GM19023 (cell line): ENCODE measurements at regions not wholly inside any gene's neighbourhood (a gene's known extent, or its start where the extent isn't known, plus 50 kb on each side); places are given as distances from the start of the nearest gene placed in this dataset.
"Not testable (repeated sequence)": the region's sequence is repeated elsewhere in the genome, so short reads cannot be mapped to it uniquely, and the experiment has no call there.

Source experiments
- ATAC-seq: cut with Tn5 transposase; IDR thresholded peaks from one replicate; pipeline ENCODE4 v1.9.1; 2021; ENCODE audit warnings: mild to moderate bottlenecking, moderate library complexity; ENCODE audit not compliant: unreplicated experiment

DNA sequence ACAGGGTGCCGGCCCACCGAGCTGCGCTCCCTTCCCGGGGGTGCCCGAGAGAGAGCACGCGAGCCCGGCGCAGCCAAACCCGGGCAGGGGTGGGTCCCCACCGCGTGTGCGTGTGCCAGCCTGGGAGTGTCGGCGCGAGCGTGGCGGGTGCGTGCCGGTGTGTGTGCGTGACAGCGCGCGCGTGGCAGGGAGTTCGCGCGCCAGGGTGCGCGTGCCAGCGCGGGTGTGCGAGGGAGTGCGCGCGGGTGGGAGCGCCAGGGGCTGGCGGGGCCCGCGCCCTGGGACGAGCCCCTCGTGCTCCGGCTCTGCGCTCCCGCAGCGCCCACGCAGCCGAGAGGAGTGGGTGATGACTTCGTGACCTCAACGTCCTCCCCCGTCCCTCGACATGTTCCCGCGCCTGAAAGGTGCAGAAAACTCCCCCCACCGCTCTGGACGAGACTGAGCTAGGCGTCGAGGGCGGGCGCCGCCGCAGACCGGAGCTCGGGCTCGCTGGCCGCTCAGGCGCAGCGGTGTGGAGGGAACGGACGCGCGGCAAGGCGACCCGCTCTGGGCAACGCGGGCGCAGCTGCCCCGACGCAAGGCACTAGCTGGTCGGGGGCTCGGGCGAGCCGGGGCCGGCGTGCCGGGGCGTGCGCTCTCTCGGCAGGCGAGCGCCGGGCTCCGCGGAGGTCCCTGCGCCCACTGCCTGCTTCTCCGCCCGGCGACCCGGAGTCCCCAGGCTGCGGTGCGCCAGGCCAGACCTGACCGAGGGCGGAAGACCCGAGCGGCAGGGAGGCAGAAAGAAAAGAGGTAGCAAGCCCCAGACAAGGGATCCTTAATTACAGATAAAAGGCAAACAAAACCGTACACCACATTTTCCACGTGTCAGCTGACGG is 582.8 kb downstream of the ZEB2 start:
- peak; percentile 74 for ATAC-seq

DNA sequence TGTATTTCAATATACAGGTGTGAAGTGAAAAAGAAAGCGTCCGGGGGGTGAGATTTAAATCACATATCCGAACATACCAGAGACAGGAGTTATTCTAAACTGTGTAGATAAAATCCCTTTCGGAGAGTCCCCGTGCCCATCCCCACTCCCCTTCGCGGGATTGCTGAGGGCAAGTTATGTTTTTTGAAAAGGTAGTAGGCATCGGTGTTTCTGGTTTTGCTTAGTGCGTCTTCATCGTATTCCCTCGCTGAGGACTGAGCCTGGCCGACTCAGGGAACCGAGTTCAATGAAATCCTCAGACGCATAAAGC is 583.4 kb downstream of the ZEB2 start:
- peak; percentile 1 for ATAC-seq

DNA sequence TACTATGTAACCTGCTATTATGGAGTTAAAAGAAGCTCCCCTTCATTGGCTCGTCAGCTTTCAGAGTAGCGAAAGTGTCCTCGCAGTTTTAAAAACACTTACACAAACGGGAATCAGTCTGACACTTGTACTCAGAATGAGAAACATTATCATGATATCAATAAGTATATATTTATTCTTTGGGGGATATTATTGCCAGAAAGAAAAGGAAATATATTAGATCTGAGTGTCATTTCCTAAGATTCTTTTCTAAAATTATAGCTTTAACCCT is 584.5 kb downstream of the ZEB2 start:
- ATAC-seq: no peak

DNA sequence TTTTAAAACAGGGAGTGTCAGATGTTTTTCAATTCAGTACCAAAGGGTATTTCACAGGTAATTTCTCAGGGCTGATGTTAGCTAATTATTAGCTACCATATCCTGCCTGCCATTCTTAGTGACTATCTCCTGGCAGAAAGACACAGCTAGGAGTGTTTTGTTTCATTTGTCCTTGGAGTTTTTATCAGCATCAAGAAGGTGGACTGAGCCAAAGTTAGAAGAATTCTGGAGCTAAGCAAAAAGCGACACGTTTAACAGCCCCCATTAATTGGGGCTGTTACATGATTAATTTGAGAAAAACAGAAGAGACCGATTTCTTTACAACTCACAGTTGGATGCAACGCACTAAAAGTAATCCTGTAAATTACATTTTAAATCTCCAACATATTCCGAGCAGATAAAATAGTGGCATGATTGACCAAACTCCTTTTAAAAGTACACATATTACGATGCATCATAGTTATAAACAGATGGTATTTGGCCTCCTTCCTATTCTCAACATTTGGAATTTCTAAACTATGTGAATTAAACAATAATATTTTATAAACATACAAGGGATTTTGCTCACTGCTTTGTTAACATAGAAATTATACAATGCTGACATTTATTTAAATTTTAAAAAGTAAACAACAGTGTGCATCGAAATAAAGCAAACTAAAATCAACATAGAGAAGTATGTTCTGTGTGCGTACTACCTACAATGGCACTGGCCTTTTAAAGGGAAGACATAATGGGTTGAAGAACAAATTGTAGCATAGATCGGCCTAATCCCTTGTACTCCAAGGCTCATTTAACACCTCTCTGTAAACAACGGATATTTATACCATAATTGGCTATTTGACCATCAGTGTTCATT is 585.1 kb downstream of the ZEB2 start:
- ATAC-seq: no peak

DNA sequence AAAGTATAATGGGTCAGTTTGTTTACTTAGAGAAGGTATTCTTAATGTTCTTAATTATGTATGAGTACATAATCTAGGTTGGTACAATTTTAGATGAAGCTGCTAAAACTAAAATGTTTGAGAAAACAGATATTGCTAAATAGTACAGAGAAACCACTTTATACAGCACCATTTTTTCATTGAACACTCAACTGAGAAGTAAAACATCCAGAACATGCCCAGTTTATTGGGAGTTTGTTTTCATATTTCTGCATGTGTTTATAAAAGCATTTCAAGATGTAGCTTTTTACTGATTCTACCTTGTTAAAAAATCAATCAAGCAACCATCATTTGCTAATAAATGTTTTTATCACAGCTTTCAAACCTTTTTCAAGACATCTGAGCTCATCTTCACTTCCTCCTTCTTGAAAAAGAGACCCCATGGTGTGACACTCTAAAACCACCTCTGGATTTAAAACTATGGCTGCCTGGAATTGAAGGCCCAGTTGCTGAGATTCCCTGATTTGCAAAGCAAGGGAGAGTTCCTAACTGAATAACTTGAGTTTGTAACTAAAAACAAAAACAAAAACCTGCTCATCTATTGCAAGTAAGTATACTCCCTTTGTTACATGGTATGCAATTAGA is 585.9 kb downstream of the ZEB2 start:
- no peak for ATAC-seq

DNA sequence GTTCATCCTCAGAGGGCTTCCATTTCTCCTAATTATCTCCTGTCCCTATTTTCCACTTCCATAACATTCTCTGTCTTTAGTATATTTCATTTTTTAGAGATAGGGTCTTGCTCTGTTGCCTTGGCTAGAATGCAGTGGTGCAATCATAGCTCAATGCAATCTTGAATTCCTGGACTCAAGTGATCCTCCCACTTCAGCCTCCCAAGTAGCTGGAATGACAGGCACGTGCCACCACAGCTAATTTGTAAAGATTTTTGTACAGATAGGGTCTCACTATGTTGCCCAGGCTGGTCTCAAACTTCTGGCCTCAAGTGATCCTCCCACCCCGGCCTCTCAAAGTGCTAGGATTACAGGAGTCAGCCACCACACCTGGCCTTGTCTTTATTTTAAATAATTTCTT is 589.0 kb downstream of the ZEB2 start:
- no peak for ATAC-seq

DNA sequence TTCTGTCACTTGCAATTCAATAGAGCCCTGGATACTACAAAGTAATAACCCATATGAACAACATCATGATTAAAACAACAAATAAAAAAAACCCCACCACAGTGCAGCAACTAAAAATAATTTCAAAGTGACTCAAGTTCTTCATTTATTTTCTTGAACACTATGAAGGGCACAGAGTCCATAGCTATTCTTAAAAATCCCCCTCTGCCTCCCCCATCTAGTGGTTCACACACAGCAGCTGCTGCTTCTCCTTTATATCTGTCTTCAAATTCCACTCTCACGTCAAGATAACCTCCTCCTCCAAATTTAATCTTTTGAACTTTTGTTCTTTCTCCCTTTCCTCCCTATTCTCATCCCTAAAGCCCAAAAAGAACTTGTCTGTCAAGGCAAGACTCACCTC is 591.3 kb downstream of the ZEB2 start:
- ATAC-seq: no peak

DNA sequence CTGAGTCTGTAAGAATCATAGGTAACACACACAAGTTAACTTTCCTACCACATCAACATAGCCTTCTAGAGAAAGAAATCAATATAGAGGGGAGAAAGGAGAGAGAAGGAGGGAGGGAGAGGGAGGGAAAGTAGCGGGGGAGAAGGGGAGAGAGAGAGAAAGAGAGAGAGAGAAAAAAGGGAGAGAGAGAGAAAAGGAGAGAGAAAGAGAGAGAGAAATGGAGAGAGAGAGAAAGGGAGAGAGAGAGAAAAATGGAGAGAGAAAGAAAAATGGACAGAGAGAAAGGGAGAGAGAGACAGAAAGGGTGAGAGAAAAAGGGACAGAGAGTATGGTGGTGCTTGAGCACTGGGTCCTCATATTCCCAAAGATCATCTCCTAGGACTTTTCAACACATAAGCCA is 591.7 kb downstream of the ZEB2 start:
- no peak for ATAC-seq

DNA sequence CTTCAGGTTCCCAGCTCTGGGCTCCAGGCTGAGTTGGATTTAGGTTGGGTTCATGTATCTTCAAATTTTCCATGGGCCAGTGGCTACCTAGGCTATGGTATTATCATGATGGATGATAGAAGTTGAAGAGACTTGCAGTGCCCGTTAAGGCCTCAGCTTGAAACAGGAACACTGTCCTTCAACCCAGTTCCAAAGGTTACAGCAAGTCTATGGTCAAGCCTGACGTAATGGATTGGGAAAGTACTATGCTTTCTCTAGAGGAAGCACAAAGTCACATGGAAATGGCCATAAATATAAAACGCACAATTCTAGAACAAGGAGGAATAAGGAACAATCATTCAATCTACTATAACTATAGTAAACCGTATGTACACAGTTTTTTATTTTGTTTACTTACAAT is 593.2 kb downstream of the ZEB2 start:
- no peak for ATAC-seq

DNA sequence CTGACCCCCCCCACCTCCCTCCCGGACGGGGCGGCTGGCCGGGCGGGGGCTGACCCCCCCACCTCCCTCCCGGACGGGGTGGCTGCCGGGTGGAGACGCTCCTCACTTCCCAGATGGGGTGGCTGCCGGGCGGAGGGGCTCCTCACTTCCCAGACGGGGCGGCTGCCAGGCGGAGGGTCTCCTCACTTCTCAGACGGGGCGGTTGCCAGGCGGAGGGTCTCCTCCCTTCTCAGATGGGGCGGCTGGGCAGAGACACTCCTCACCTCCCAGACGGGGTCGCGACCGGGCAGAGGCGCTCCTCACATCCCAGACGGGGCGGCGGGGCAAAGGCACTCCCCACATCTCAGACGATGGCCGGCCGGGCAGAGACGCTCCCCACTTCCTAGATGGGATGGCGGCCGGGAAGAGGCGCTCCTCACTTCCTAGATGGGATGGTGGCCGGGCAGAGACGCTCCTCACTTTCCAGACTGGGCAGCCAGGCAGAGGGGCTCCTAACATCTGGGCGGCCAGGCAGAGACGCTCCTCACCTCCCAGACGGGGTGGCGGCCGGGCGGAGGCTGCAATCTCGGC is 597.6 kb downstream of the ZEB2 start:
- ATAC-seq: not testable (repeated sequence)

DNA sequence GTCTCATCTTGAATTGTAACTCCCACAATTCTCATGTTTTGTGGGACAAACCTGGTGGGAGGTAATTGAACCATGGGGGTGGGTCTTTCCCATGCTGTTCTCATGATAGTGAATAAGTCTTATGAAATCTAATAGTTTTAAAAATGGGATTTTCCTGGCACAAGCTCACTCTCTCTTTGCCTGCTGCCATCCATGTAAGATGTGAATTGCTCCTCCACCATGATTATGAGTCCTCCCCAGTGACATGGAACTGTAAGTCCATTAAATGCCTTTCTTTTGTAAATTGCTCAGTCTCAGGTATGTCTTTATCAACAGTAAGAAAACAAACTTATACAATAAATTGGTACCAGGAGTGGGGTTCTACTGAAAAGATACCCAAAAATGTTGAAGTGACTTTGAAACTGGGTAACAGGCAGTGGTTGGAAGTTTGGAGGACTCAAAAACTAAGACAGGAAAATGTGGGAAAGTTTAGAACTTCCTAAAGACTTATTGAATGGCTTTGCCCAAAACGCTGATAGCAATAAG is 601.4 kb downstream of the ZEB2 start:
- no peak for ATAC-seq

DNA sequence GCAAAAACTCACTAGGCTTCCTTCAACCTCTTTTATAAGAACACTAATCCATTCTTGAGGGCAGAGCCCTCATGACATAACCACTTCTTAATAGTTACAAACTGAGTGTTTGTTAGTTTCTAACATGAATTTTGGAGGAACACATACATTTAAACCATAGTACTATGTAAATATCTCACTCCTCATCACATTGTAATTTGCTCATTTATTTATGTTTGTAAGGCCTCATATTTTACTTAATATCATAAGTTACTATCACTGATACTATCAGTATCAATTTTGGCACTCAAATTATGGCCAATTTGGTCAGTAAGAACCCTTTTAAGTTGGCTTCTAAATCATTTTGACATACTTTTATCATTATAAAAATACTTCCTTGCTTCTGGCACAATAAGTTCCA is 603.1 kb downstream of the ZEB2 start:
- no peak for ATAC-seq

DNA sequence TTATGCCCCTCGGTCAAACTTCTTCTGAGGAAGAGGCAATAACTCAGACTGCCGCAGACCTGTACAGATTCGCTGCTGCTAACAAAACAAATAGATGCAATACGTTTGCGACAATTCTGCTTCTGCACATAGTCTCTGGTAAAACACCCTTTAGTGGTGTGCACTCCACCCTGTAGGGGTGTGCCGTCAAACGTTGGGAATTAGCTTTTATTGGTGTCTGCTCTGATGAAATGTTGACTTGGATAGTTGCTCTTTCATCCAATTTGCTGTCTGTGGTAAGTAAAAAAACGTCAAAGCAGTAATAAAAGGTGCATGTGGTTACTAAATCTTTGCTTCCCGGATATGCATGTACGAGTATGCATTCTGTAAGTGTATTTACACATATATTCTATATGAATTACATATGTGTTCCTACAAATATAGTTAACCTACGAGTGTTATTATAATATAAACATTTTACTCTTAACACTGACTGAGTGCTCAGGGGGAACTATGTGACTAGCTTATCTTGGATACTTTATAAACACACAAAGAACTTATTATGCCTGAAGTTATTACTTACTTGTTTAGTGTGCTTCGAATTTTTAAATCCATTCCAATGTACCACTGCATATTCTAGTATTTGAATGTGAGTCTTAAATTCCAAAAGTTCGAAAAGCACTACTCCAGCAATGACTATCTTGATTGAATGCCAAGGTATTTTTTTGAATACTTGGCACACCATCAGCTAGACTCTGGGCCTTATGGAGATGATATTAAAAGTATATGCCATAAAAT is 610.2 kb downstream of the ZEB2 start:
- no peak for ATAC-seq

DNA sequence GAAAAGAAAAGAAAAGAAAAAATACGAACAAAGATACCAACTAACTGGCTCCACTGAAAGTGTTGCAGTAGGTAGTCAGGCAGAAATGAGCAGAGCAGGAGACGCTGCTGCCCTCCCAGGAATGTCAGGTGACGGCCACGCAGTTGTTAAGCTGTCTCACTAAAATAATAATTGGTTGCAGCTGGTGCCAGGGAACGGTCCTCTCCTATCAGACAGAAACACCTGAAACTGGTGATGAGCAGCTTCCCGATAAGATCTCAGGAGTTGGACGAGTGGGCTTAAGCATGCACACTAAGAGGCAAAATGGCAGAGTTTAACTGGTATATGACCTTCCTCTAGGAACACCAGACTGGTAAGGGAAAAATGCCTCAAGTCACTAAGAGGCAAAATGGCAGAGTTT is 611.1 kb downstream of the ZEB2 start:
- no peak for ATAC-seq

DNA sequence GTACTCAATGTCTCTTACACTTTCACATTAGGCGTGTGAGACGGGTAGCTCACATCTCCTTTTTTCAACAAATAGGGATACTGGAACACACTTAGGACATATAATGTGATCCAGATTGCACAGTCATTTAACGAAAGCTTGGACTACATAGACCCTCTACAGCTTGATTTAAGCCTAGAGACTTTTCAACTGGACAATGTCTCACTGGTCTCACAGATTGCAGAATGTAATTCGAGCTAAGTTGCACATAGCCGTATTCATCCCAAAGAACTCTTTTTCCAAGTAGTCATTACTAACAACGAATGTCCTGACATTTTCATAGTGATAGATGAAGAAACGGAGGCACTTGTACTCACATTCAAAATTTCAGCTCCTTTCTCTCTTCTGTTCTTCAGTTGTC is 612.1 kb downstream of the ZEB2 start:
- no peak for ATAC-seq

DNA sequence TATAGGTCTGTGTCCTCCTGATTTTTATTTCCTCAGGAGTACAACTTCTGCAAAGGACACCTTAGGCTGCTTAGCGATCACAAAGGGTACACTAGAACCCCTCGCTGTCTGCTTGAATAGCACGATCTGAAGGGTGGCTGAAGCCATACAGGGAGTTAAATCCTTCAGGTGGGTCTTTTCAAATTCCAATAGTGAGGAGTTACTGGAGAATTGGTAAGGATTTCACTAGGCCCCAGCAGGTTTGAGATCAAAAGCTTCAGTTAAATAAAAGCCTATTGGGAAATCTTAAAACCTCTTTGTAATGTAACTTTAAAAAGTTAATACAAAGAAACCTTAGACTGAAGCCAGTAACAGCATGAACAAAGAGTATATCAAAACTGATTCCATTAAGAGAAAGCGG is 613.1 kb downstream of the ZEB2 start:
- no peak for ATAC-seq

DNA sequence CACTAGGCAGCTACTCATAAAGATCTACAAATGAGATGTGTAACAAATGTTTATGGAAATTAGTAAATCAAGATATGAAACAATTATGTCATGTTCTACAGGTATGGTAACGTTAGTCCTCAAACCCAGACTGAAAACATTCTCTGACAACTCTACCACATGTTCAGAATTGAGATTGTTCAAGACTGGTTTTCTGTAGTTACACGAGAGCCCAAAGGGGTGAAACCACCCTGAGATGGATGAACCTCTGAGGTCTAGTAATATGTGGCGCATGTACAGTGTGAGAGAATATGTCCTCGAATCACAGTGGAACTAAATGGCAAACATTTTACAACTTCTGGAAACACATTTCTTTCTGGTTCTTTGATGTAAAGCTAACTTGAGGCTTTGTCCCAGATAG is 614.3 kb downstream of the ZEB2 start:
- no peak for ATAC-seq

DNA sequence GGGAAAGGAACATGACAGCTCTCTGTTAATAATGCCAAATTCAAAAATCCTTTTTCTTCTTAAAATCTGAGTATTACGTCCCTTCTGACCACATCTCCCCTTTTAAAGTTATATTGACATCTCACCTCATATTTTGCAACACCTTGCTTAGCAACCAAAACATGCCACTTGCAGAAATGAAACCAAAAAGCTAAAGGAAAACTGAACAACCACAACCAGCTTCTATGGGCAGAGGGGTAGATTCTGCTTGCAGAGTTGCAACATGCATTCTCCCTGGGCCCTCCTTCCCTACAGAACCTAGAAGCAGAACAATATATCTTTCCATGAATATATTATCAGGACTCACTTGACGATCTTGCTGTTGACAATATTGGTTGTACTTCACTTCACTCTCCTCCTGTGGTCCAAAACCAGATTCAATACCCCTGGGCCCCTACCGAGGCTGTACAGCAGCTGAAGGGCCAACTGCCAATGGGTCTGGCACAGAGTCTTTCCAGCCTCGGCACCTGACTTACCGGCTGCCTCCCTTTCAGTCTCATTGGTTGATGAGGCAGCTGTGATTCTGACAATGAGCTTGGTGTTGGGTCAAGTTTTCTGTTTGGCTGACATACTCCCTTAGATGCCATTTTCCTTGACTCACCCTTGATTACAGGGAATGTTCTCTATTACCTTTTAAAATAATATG is 616.6 kb downstream of the ZEB2 start:
- no peak for ATAC-seq

DNA sequence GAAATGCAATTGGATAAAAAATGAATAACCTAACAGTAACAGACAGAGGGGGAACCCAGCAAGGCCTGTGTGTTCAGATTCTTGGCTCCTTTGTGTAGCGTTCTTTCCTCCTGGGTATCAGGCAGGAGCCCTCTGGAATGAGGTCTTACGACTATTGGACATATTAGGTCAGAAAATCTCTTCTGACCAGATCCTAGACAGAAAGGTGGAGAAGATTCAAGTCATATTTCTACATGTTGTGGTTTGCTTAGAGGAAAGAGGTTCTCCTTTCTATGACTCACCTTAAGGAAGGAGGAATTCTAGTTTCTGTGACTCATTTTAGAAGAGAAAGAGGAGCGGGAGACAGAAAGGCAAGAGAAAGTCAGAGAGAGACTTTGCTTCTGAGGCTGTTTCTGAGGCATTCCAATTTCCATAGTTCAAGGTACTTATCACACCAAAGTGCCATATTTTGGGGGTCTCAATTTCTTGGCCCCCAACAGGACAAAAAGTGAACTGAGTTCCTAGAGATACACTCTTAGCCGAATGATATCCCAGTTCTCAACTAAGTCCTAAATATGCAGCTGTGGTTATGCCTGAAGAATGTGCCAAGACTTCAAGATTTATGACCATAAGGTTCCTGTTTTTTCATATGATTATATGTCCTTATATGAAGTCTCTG is 618.6 kb downstream of the ZEB2 start:
- ATAC-seq: peak; percentile 70

DNA sequence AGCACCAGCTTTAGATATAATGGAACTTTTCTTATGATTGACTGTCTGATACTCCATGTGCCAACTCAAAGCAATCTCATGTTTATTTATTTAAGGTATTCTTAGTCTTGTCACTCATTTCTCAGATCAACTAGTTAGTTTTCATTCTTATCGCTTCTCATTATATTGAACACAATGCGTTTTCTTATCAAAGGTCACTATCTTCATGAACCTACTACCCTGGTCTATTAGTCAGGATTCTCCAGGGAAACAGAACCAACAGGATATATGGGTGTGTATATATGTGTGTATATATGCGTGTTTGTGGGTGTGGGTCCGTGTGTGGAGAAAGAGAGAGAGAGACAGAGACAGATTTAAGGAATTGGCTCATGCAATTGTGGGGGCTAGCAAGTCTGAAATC is 619.9 kb downstream of the ZEB2 start:
- no peak for ATAC-seq
